Psoas muscle (tissue), 7 donors: ENCODE measurements at regions not wholly inside any gene's neighbourhood (a gene's known extent, or its start where the extent isn't known, plus 50 kb on each side); places are given as distances from the start of the nearest gene placed in this dataset.

ENCODE experiments used
- ATAC-seq, 4 donors: fragments of 200-7000 bp; cut with Tn5 transposase; one replicate each; pipeline ENCODE4 v1.9.1; 2020; ENCODE audit warnings: moderate library complexity in 3 of 4, mild to moderate bottlenecking in 2 of 4
- DNase-seq, 2 donors: peaks; one replicate each; pipeline ENCODE4 v3.0.0-alpha.2; 2020
- H3K27ac ChIP-seq: fragments of 200-600 bp; one replicate; pipeline ENCODE4 v1.8.0; 2022
- H3K27me3 ChIP-seq, 3 donors: fragments of 200-600 bp in 1 of 3; one replicate each; pipeline versions ENCODE4 v1.6.1 to v1.8.0; 2013 to 2022; ENCODE audit warnings: low read length in 2 of 3, mild to moderate bottlenecking in 2 of 3, moderate library complexity in 1 of 3; ENCODE audit not compliant: insufficient read depth in 3 of 3
- H3K36me3 ChIP-seq, 2 donors: fragments of 200-600 bp in 1 of 2; one replicate each; pipeline versions ENCODE4 v1.6.1 to v1.8.0; 2013 to 2022; ENCODE audit warnings: low read depth in 1 of 2, mild to moderate bottlenecking in 1 of 2, moderate library complexity in 1 of 2; ENCODE audit not compliant: insufficient read depth in 1 of 2
- H3K4me1 ChIP-seq: fragments of 200-600 bp; one replicate; pipeline ENCODE4 v1.8.0; 2022
- H3K4me3 ChIP-seq: fragments of 200-600 bp; one replicate; pipeline ENCODE4 v1.8.0; 2022; ENCODE audit warnings: mild to moderate bottlenecking
- H3K9me3 ChIP-seq: fragments of 200-600 bp; one replicate; pipeline ENCODE4 v1.8.0; 2022
- WGBS, 3 donors: extraction: QIAGEN DNeasy Blood & Tissue Kit; methylation state at CpG; one replicate each; pipeline versions ENCODE4 v1.1.6 to v1.1.7; 2013; 5-methylcytosine and 5-hydroxymethylcytosine counted together
- intact Hi-C, 2 donors: fragments of 100-400 bp; cut with DNase I; formaldehyde crosslinking; loops; one replicate each; pipeline versions ENCODE4 v1.11.0 to v1.14.2; 2022
- TF ChIP-seq, protein P1 (sequence below): fragments of 200-600 bp; IDR thresholded peaks from one replicate; pipeline ENCODE4 v1.8.0; 2022; ENCODE audit warnings: antibody characterized with exemption
- donor health status: healthy with polysubstance abuse.
- donor health status: DM: no; HTN: no; CAD: no; lungs with moderate emphysema.
- donor health status: Bipolar disorder and iron deficiency.
- donor health status: healthy.
- donor health status: DM: yes; HTN: yes; CAD: no.
- donor health status: DM: no; HTN: no; CAD: no.
- donor health status: DM: yes; HTN: yes; CAD: no.

DNA sequence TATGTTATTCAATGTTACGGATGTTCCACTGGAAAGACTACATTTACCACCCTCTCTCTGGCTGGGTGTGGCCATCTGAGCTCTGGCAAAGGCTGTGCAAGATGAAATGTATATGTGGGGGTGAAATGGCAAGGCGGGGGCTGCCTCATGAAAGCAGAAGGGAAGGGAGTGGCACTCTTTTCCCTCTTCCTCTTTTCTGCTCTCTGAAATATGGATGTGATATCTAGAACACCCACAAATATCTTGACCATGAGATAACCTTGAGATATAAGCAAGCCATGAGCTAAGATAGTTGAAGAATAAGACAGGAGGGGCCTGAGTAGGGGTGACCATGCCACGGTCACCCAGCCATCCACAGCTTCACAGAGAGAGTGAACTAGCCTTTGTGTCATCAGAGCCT lies 367.8 kb upstream of the ID2 start:
- no peak for ATAC-seq
- intact Hi-C loops = no loop called here

DNA sequence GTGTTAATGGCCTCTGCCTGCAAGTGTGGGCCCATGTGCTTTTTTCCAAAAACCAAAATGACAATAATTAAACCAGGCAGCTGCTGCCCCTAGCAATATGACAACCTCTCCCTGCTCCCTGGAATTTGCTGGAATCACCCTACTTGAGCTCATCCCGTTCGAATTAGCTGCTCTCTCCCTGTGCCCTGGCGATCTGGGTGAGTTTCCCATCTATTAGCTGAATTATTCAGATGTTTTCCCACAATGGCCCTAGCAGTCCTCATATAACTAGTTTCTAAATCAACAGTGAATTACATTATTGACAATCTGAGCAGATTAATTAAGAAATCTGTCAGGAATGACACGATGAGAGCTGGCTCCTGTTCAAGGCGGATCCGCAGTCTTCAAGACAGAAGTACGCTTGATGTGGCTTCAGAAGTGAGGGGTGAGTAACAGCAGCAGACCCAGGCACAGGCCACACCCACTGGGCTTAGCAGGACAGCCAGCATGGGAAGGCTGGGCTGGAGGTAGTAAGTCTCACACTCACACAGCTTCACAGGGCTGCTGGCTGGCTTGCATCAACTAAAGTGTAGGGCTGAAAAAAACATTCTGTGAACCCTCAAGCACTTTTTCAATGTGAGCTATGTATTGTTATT lies 366.2 kb upstream of the ID2 start:
- ATAC-seq (no peak), DNase-seq (no peak)
- 67 to 73% (median 72%) methylated on average over 7 of the region's 7 CpGs for WGBS, 3 donors
- intact Hi-C loops = no loop called here
- H3K4me1 ChIP-seq = no peaks in the 10 kb centered on the region
- H3K27ac ChIP-seq = no peak overlapping the region
- no peaks in the 10 kb centered on the region for H3K36me3 ChIP-seq
- no peak overlapping the region for H3K4me3 ChIP-seq
- H3K27me3 ChIP-seq = no peaks in the 10 kb centered on the region
- TF ChIP-seq, protein P1, sequence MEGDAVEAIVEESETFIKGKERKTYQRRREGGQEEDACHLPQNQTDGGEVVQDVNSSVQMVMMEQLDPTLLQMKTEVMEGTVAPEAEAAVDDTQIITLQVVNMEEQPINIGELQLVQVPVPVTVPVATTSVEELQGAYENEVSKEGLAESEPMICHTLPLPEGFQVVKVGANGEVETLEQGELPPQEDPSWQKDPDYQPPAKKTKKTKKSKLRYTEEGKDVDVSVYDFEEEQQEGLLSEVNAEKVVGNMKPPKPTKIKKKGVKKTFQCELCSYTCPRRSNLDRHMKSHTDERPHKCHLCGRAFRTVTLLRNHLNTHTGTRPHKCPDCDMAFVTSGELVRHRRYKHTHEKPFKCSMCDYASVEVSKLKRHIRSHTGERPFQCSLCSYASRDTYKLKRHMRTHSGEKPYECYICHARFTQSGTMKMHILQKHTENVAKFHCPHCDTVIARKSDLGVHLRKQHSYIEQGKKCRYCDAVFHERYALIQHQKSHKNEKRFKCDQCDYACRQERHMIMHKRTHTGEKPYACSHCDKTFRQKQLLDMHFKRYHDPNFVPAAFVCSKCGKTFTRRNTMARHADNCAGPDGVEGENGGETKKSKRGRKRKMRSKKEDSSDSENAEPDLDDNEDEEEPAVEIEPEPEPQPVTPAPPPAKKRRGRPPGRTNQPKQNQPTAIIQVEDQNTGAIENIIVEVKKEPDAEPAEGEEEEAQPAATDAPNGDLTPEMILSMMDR = no peak
- no peaks in the 10 kb centered on the region for H3K9me3 ChIP-seq

More for the DNA sequence above, 367.8 kb upstream of the ID2 start:
- no peak for DNase-seq
- H3K4me1 ChIP-seq = no peaks in the 10 kb centered on the region
- no peak overlapping the region for H3K4me3 ChIP-seq
- TF ChIP-seq, protein P1 = no peak
- WGBS, 3 donors = 86 to 93% (median 91%) methylated on average over 3 of the region's 3 CpGs
- no peaks in the 10 kb centered on the region for H3K9me3 ChIP-seq
- no peaks in the 10 kb centered on the region for H3K27me3 ChIP-seq
- H3K36me3 ChIP-seq = no peaks in the 10 kb centered on the region
- H3K27ac ChIP-seq = no peak overlapping the region

DNA sequence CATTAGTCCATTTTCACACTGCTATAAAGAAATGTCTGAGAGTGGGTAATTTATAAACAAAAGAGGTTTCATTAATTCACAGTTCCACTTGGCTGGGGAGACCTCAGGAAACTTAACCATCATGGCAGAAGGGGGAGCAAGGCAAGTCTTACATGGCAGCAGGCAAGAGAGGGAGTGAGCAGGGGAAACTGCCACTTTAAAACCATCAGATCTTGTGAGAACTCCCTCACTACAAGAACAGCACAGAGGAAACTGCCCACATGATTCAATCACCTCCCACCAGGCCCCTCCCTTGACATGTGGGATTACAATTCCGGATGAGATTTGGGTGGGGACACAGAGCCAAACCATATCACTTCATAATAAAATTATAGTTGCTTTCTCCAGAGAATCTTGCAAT lies 365.5 kb upstream of the ID2 start:
- DNase-seq (no peak), ATAC-seq (no peak)
- Histone ChIP-seq H3K4me3 (no peak overlapping the region), H3K27me3 (no peaks in the 10 kb centered on the region), H3K4me1 (no peaks in the 10 kb centered on the region), H3K27ac (no peak overlapping the region), H3K36me3 (no peaks in the 10 kb centered on the region), H3K9me3 (no peaks in the 10 kb centered on the region)
- TF ChIP-seq, protein P1 = no peak
- 14 to 20% (median 19%) methylated on average over 1 of the region's 1 CpG for WGBS, 3 donors
- intact Hi-C loops = no loop called here

DNA sequence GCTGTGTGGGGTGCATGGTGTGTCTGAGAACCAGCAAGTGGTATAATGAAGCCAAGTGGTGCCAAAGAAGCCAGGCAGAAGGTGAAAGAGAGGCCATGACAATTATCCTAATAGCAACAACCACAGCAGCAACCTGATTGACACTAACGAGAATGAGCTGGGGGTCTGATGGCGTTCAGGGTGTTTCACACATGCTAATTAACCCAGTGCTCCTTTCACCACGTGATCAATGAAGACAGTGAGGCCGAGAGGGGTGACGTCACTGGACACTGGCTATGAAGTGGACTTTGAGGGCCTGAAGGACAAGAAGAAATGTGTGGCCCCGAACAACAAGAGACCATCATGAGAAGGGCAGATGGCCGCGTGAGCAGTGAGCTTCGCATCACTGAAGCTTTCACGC lies 364.4 kb upstream of the ID2 start:
- WGBS, 3 donors = 75 to 87% (median 79%) methylated on average over 10 of the region's 10 CpGs

More for the DNA sequence above, 364.4 kb upstream of the ID2 start:
- Histone ChIP-seq H3K4me1 (no peaks in the 10 kb centered on the region), H3K27me3 (no peaks in the 10 kb centered on the region), H3K27ac (no peak overlapping the region), H3K4me3 (no peak overlapping the region), H3K36me3 (no peaks in the 10 kb centered on the region), H3K9me3 (no peaks in the 10 kb centered on the region)
- intact Hi-C loops = no loop called here
- TF ChIP-seq, protein P1 = no peak
- no peak for DNase-seq
- ATAC-seq = no peak
